ENCODE measurements at regions not wholly inside any gene's neighbourhood (a gene's known extent, or its start where the extent isn't known, plus 50 kb on each side); places are given as distances from the start of the nearest gene placed in this dataset.

DNA sequence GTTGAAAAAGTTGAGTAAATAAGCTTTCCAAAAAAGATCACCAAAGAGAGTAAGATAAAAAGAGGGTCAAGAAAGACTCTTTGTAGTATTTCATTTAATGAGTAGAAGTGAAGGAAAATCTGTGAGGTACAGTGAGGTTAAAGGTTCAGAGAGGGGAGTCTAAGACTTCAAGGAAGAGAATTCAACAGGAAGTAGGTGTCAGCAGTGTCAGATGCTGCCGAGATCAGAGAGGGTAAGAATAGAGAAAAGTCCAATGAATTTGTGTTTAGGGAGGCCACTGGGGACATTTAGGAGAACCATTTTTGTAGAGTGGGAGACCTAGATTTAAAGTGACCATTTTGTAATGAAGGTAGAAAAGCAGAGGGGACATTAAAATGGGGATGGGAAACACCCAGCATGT lies 71.6 kb upstream of the KRAS start:
- Histone ChIP-seq H3K4me1 (ENCODE audit: insufficient read depth) (peaks cover 3% of the 10 kb centered on the region; the same call in 1 of the 2 replicates), H3K4me3 (no peak overlapping the region), H3K27me3 (ENCODE audit: insufficient read depth) (no peaks in the 10 kb centered on the region), H3K36me3 (ENCODE audit: insufficient read depth) (no peaks in the 10 kb centered on the region), H3K79me2 (replicated peaks; ENCODE audit: insufficient read depth) (no peaks in the 10 kb centered on the region), H3K27ac (ENCODE audit: low read depth) (no peak overlapping the region), H3K9me2 (ENCODE audit: insufficient read depth) (no peaks in the 10 kb centered on the region), H3F3A (replicated peaks; ENCODE audit: low read depth) (no peaks in the 10 kb centered on the region), H3K4me2 (no peak overlapping the region), H4K20me1 (replicated peaks; ENCODE audit: insufficient read depth) (no peaks in the 10 kb centered on the region), H2AFZ (no peak overlapping the region; the same call in 1 of the 2 replicates)
- Mint-ChIP-seq H3K4me3 (no peak overlapping the region), H3K27me3 (ENCODE audit: insufficient read depth, low read depth, poor library complexity) (no peaks in the 10 kb centered on the region), H3K27ac (no peak overlapping the region), H3K9me3 (no peaks in the 10 kb centered on the region), H3K36me3 (ENCODE audit: low read depth) (no peaks in the 10 kb centered on the region), H3K4me1 (peaks cover 13% of the 10 kb centered on the region; the same call in 1 of the 3 replicates)
- ATAC-seq: no peak
- no peak for DNase-seq (ENCODE audit: low spot score)
- TF ChIP-seq CREB1 (CRISPR knock-in tag; IDR thresholded peaks at IDR 0.05; ENCODE audit: low read depth): no peak
- no peak for TF ChIP-seq JUNB (IDR thresholded peaks at IDR 0.05; ENCODE audit: unreplicated experiment)
- TF ChIP-seq ZNF462 (CRISPR knock-in tag; IDR thresholded peaks at IDR 0.05): no peak
- TF ChIP-seq, protein P1, sequence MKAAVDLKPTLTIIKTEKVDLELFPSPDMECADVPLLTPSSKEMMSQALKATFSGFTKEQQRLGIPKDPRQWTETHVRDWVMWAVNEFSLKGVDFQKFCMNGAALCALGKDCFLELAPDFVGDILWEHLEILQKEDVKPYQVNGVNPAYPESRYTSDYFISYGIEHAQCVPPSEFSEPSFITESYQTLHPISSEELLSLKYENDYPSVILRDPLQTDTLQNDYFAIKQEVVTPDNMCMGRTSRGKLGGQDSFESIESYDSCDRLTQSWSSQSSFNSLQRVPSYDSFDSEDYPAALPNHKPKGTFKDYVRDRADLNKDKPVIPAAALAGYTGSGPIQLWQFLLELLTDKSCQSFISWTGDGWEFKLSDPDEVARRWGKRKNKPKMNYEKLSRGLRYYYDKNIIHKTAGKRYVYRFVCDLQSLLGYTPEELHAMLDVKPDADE (IDR thresholded peaks at IDR 0.05): no peak

DNA sequence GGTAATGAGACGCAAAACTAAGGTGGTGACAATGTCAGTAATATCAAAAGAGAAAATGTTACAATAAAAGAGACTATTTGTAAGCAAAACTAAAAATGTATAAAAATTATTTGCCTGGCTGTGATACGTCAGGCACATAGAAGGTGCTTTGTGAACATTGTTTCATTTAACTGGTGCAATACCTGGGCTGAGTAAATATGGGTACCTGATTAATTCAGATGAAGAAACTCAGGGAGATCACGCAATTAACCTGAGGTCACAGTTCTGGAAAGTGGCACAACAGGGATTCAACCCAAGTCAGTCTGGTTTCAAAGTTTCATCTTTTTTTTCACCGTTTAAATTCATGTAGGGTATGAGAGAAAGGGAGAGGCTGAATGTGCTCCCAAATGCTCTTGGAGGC lies 71.0 kb upstream of the KRAS start:
- Mint-ChIP-seq H3K27ac (no peak overlapping the region), H3K4me1 (peaks cover 13% of the 10 kb centered on the region; the same call in 1 of the 3 replicates), H3K27me3 (ENCODE audit: insufficient read depth, low read depth, poor library complexity) (no peaks in the 10 kb centered on the region), H3K9me3 (no peaks in the 10 kb centered on the region), H3K4me3 (no peak overlapping the region), H3K36me3 (ENCODE audit: low read depth) (no peaks in the 10 kb centered on the region)
- Histone ChIP-seq H3K27me3 (ENCODE audit: insufficient read depth) (no peaks in the 10 kb centered on the region), H4K20me1 (replicated peaks; ENCODE audit: insufficient read depth) (no peaks in the 10 kb centered on the region), H3K4me1 (ENCODE audit: insufficient read depth) (peaks cover 3% of the 10 kb centered on the region; the same call in 1 of the 2 replicates), H3K4me2 (no peak overlapping the region), H3K36me3 (ENCODE audit: insufficient read depth) (no peaks in the 10 kb centered on the region), H2AFZ (no peak overlapping the region), H3K79me2 (replicated peaks; ENCODE audit: insufficient read depth) (no peaks in the 10 kb centered on the region), H3K4me3 (no peak overlapping the region), H3K27ac (ENCODE audit: low read depth) (no peak overlapping the region), H3K9me2 (ENCODE audit: insufficient read depth) (no peaks in the 10 kb centered on the region), H3F3A (replicated peaks; ENCODE audit: low read depth) (no peaks in the 10 kb centered on the region)
- TF ChIP-seq, protein P1 (IDR thresholded peaks at IDR 0.05): no peak
- TF ChIP-seq STAT1 (IDR thresholded peaks at IDR 0.05; ENCODE audit: unreplicated experiment): no peak
- TF ChIP-seq EZH2 (IDR thresholded peaks at IDR 0.05; ENCODE audit: low read depth, unreplicated experiment): no peak
- TF ChIP-seq, protein P2, sequence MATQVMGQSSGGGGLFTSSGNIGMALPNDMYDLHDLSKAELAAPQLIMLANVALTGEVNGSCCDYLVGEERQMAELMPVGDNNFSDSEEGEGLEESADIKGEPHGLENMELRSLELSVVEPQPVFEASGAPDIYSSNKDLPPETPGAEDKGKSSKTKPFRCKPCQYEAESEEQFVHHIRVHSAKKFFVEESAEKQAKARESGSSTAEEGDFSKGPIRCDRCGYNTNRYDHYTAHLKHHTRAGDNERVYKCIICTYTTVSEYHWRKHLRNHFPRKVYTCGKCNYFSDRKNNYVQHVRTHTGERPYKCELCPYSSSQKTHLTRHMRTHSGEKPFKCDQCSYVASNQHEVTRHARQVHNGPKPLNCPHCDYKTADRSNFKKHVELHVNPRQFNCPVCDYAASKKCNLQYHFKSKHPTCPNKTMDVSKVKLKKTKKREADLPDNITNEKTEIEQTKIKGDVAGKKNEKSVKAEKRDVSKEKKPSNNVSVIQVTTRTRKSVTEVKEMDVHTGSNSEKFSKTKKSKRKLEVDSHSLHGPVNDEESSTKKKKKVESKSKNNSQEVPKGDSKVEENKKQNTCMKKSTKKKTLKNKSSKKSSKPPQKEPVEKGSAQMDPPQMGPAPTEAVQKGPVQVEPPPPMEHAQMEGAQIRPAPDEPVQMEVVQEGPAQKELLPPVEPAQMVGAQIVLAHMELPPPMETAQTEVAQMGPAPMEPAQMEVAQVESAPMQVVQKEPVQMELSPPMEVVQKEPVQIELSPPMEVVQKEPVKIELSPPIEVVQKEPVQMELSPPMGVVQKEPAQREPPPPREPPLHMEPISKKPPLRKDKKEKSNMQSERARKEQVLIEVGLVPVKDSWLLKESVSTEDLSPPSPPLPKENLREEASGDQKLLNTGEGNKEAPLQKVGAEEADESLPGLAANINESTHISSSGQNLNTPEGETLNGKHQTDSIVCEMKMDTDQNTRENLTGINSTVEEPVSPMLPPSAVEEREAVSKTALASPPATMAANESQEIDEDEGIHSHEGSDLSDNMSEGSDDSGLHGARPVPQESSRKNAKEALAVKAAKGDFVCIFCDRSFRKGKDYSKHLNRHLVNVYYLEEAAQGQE (IDR thresholded peaks at IDR 0.05; ENCODE audit: unreplicated experiment): no peak
- TF ChIP-seq NANOG (IDR thresholded peaks at IDR 0.05; ENCODE audit: borderline replicate concordance): no peak
- no peak for TF ChIP-seq ZNF114 (CRISPR knock-in tag; IDR thresholded peaks at IDR 0.05)
- no peak for TF ChIP-seq CREB1 (CRISPR knock-in tag; IDR thresholded peaks at IDR 0.05; ENCODE audit: low read depth)
- no peak for ATAC-seq
- no peak for DNase-seq (ENCODE audit: low spot score)

Data from GM23338 (cell line).